ENCODE measurements at regions not wholly inside any gene's neighbourhood (a gene's known extent, or its start where the extent isn't known, plus 50 kb on each side); places are given as distances from the start of the nearest gene placed in this dataset.

GRCh38 chr2:140067661-140068060, 1287.5 kb upstream of the NXPH2 start:
- TF ChIP-seq USF2 (CRISPR knock-in tag; IDR thresholded peaks at IDR 0.05) = no peak
- no peak for TF ChIP-seq MCM3 (IDR thresholded peaks at IDR 0.05)
- no peak for TF ChIP-seq CTCF (IDR thresholded peaks at IDR 0.05 in 2 of 3, conservative IDR thresholded peaks at IDR 0.05 in 1 of 3; ENCODE audit: insufficient read depth in 2 of 3, low read depth in 1 of 3, low read length in 3 of 3)
- no peak for TF ChIP-seq TCF15 (CRISPR knock-in tag; IDR thresholded peaks at IDR 0.05)
- no peak for TF ChIP-seq ZNF263 (CRISPR knock-in tag; IDR thresholded peaks at IDR 0.05; ENCODE audit: borderline replicate concordance)
- TF ChIP-seq EP300 (IDR thresholded peaks at IDR 0.05; ENCODE audit: low read length) = no peak
- TF ChIP-seq ELF4 (CRISPR knock-in tag; IDR thresholded peaks at IDR 0.05) = no peak
- no peak for TF ChIP-seq ZNF407 (IDR thresholded peaks at IDR 0.05; ENCODE audit: low read depth)
- no peak for TF ChIP-seq SMARCE1 (IDR thresholded peaks at IDR 0.05)
